ENCODE measurements at regions not wholly inside any gene's neighbourhood (a gene's known extent, or its start where the extent isn't known, plus 50 kb on each side); places are given as distances from the start of the nearest gene placed in this dataset.

DNA sequence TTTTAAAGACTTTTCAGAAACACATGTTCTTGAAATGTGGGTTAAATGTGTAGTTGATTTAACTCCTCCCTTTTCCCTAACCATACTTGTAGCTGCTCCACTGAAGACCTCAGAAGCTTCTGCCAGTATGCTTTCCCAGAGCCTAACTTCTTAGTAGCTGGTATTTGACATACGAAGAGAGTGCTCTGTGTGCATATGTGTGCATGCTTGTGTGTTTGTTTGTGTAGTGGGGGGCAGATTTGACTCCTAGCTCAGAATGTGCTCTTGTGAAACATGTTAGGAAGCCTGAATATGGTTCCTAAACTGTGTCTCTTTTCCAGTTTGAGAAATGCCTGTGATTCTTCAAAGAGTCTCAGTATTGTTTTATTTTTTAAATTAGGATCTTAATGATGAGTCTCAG lies 420.4 kb downstream of the PCNX1 start:
- TF ChIP-seq EP300 (IDR thresholded peaks at IDR 0.05) (no peak), POLR2A (IDR thresholded peaks at IDR 0.05) (no peak), CTCF (IDR thresholded peaks at IDR 0.05) (no peak)
- no peak for ATAC-seq
- H3K9me3 ChIP-seq, result no peaks in the 10 kb centered on the region
- H3K27ac ChIP-seq, result no peak overlapping the region
- H3K36me3 ChIP-seq, result no peaks in the 10 kb centered on the region
- peaks cover 0 to 43% (median 0%) of the 10 kb centered on the region in 3 donors for H3K4me1 ChIP-seq
- H3K4me3 ChIP-seq, result no peak overlapping the region
- H3K27me3 ChIP-seq, result no peaks in the 10 kb centered on the region
- 77% methylated on average over 1 of the region's 1 CpG; no CpG with 5 or more reads in 1 of the 2 donors for WGBS, 2 donors (ENCODE audit: low coverage in 1 of 2)

- Histone ChIP-seq H3K27ac (no peak overlapping the region), H3K9me3 (no peaks in the 10 kb centered on the region), H3K4me1 (peaks cover 0 to 38% (median 0%) of the 10 kb centered on the region in 3 donors), H3K27me3 (no peaks in the 10 kb centered on the region), H3K36me3 (no peaks in the 10 kb centered on the region), H3K4me3 (no peak overlapping the region)
- ATAC-seq, result no peak
- TF ChIP-seq POLR2A (IDR thresholded peaks at IDR 0.05), result no peak
- TF ChIP-seq EP300 (IDR thresholded peaks at IDR 0.05), result no peak
- no peak for TF ChIP-seq CTCF (IDR thresholded peaks at IDR 0.05)
- no peak for TF ChIP-seq POLR2AphosphoS5 (IDR thresholded peaks at IDR 0.05)
Observed at GRCh38 chr14:71328183-71328582, 420.9 kb downstream of the PCNX1 start.

DNA sequence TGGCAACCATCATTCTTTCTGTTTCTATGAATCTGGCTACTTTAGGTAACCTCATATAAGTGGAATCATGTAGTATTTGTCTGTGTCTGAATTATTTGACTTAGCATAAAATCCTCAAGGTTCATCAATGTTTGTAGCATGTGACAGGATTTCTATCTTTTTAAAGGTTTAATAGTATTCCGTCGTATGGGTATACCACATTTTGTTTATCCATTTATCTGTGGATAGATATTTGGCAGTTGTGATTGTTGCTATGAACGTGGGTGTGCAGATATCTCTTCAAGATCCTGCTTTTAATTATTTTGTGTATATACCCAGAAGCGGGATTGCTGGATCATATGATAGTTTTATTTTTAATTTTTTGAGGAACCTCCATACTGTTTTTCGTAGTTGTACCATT lies 421.7 kb downstream of the PCNX1 start:
- ATAC-seq, result no peak
- H3K27me3 ChIP-seq, result no peaks in the 10 kb centered on the region
- TF ChIP-seq POLR2AphosphoS5 (IDR thresholded peaks at IDR 0.05) (no peak), EP300 (IDR thresholded peaks at IDR 0.05) (no peak), CTCF (IDR thresholded peaks at IDR 0.05) (no peak), POLR2A (IDR thresholded peaks at IDR 0.05) (no peak)
- peaks cover 0 to 33% (median 0%) of the 10 kb centered on the region in 3 donors for H3K4me1 ChIP-seq
- H3K27ac ChIP-seq, result no peak overlapping the region
- 94 to 98% methylated on average over 5 of the region's 5 CpGs for WGBS, 2 donors (ENCODE audit: low coverage in 1 of 2)
- no peak overlapping the region for H3K4me3 ChIP-seq
- H3K36me3 ChIP-seq, result no peaks in the 10 kb centered on the region
- H3K9me3 ChIP-seq, result no peaks in the 10 kb centered on the region

GRCh38 chr14:71331403-71331802 lies 424.1 kb downstream of the PCNX1 start:
- peaks cover 0 to 13% (median 0%) of the 10 kb centered on the region in 3 donors for H3K4me1 ChIP-seq
- TF ChIP-seq POLR2A (IDR thresholded peaks at IDR 0.05) (no peak), EP300 (IDR thresholded peaks at IDR 0.05) (no peak), POLR2AphosphoS5 (IDR thresholded peaks at IDR 0.05) (no peak), CTCF (IDR thresholded peaks at IDR 0.05) (no peak)
- no peaks in the 10 kb centered on the region for H3K9me3 ChIP-seq
- H3K27ac ChIP-seq, result no peak overlapping the region
- no peak overlapping the region for H3K4me3 ChIP-seq
- WGBS, 2 donors (ENCODE audit: low coverage in 1 of 2), result 57 to 66% methylated on average over 3 of the region's 3 CpGs
- no peak for ATAC-seq
- no peaks in the 10 kb centered on the region for H3K36me3 ChIP-seq
- H3K27me3 ChIP-seq, result no peaks in the 10 kb centered on the region

DNA sequence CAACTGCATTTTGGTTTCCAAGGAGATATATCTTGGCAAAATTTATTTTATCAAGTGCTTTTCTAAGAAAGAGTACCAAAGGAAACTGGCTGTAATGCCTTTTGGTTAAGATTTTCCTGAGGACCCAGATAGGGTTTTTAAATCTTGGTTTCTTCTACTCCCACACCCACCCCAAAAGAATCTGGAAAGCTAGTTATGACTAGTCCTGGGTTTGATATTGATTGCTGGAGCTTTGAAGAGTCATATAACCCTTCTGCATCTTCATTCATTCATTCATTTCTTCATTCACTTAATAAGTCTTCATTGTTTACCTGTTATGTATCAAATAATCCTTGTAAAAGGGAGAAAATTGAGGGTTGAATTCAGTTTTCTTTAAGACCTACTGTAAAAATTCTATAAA lies 425.2 kb downstream of the PCNX1 start:
- Histone ChIP-seq H3K36me3 (no peaks in the 10 kb centered on the region), H3K4me3 (no peak overlapping the region), H3K4me1 (peaks cover 0 to 12% (median 0%) of the 10 kb centered on the region in 3 donors), H3K9me3 (no peaks in the 10 kb centered on the region), H3K27me3 (no peaks in the 10 kb centered on the region), H3K27ac (no peak overlapping the region)
- TF ChIP-seq EP300 (IDR thresholded peaks at IDR 0.05) (no peak), CTCF (IDR thresholded peaks at IDR 0.05) (no peak), POLR2AphosphoS5 (IDR thresholded peaks at IDR 0.05) (no peak), POLR2A (IDR thresholded peaks at IDR 0.05) (no peak)
- no peak for ATAC-seq
